SK-N-MC (cell line): ENCODE measurements at regions not wholly inside any gene's neighbourhood (a gene's known extent, or its start where the extent isn't known, plus 50 kb on each side); places are given as distances from the start of the nearest gene placed in this dataset.

ENCODE experiments used
- EZH2 ChIP-seq: fragments of 200-600 bp; sonication (generic); IDR thresholded peaks from one replicate; pipeline ENCODE4 v1.6.1; 2017; ENCODE audit warnings: antibody characterized with exemption
- POLR2AphosphoS5 ChIP-seq: IDR thresholded peaks from 2 replicates; pipeline ENCODE4 v1.6.1; 2012; ENCODE audit warnings: mild to moderate bottlenecking, low read depth, low read length, borderline replicate concordance

GRCh38 chr14:58777541-58777979 is 139.8 kb downstream of the DACT1 start:
- TF ChIP-seq POLR2AphosphoS5 (no peak), EZH2 (no peak)
